IPS-NIHi7 (cell line): ENCODE measurements at regions not wholly inside any gene's neighbourhood (a gene's known extent, or its start where the extent isn't known, plus 50 kb on each side); places are given as distances from the start of the nearest gene placed in this dataset.

Experiments used
- DNase-seq: peaks from one replicate; pipeline ENCODE4 v3.0.0; 2012; ENCODE audit warnings: mixed read lengths; ENCODE audit errors: extremely low spot score

GRCh38 chr2:143954844-143955243 is 565.1 kb downstream of the ZEB2 start:
- DNase-seq = no peak

DNA sequence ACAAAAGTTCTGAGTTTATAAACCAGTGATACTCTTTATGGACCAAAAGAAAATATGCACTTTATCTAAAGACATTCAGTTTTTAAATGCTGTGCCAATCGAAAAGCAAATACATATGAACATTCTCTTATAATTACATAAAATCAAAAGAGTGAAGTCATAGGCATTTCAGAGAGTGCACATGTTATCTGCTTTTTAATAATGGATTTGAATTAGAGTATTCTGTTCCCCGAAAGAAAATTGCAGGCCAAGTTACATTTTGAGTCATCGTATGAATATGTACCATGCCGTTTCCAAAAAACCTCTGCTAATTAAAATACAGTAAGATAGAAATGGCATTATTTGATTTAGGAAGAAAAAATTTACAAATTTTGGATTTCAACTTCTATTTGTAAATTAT is 565.7 kb downstream of the ZEB2 start:
- no peak for DNase-seq

DNA sequence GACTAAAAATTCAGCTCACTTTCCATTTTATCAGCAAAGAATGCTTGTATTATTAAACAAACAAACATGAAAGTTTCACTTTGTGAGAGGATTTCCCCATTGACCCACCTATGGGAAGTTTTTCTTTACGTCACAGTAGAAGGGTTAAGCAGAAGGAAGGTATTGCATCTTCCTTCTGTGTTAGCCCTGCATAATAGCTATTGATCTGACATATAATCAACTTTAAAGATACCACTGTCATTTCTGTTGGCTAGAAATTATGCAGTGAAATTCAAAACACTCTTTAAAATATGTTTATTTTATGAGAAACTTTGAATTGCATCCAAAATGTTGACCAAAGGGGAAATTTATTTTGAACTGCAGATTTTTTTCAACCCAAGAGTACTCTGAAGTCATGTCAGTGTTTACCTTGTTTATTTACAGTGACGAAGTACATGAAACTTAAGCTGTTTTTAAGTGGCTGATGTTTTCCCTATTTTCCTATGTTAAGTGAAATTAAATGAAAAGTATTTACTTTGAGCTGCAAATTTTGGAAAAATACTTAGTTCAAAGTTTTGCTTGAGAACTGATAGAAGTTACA is 566.4 kb downstream of the ZEB2 start:
- no peak for DNase-seq

DNA sequence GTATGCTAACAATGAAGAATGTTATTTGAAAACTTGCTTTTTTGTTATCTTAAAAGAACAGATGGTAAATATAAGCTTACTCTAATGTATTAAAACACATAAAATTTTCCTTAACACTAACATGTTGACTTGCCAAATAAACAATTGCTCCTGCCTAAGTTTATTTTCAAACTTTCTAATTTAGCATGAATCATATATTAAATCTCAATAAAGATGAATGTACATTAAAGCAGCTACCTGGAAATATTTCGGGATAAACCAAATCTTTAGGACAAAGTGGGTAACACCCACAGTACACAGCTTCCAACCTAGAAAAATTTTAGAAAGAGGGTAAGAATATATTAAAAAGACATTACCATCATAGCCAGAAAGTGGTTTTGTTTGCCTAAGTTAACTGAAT is 567.4 kb downstream of the ZEB2 start:
- DNase-seq = no peak

DNA sequence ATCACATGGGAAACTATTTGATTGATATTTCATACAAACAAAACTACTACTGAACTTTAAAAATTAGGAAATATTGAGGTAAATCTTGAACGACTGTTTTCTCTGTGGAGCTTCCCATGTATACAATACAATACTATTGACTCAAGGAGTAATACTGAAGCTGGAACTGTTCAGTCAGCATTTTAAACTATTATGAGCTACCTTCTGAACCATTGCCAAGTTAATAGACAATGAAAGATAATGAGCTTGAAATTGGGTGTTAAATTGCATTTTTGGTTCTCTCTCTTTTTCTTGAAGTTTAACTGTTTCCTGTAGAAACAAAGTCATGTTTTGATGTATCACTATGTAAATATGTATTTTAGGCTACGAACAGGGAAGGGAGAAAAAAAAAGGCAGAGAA is 569.2 kb downstream of the ZEB2 start:
- DNase-seq = no peak

GRCh38 chr2:143949121-143949848 is 570.6 kb downstream of the ZEB2 start:
- DNase-seq = no peak

DNA sequence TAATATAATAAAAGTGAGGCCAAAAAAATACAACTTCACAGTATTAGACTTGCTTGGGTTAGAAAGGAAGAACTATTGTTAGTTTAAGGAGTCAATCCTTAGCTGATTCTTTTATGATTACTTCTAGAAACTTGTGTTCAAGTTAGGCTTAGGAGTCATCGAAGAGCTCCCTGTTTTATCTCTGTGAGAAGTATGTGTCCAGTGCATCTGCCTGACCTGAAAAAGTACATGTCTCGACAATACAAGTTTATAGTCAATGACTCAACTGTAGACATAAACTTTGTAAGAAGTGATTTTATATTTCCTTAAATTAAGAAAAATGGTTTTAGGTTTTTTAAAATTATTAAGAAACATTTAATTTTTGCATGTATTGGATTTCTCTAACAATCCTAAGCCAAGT is 571.2 kb downstream of the ZEB2 start:
- DNase-seq = no peak

GRCh38 chr2:143946436-143947391 is 573.2 kb downstream of the ZEB2 start:
- no peak for DNase-seq

DNA sequence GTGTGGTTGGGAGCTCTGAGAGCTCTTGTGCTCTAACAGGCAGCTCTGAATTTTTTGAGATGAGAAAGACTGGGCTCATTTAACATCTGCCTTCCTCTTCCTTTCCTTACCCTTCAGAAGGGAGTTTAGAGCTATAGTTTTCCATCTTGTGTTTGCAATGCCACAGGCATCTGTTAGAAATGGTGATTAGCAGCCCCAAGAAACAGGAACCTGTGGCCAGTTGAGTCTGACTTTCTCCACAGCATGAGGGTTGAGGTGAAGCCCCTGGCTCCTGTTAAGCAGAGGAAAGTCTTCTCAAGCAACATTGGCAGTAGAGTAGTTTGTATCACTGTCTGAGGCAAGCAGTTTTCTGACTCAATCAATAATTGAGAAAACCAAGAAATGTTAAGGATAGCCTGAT is 577.4 kb downstream of the ZEB2 start:
- DNase-seq = no peak

DNA sequence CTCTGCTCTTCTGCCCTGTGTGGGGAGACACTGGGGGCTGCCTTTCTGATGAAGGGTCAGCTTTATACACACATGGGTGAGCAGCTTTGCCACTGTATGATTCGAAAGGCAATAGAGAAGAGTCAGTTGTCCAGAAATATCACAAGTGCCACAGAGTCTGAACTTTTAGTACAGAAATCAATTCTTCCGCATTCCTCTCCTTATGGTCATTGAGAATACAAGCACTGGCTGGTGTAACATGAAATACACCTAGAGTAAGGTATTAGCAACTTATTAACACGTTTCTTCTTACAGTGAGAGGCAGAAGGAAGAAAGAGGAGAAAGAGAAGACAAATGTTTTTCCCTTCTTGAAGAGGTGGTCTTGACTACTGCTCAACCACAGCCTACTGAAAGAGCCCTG is 579.2 kb downstream of the ZEB2 start:
- DNase-seq = no peak

DNA sequence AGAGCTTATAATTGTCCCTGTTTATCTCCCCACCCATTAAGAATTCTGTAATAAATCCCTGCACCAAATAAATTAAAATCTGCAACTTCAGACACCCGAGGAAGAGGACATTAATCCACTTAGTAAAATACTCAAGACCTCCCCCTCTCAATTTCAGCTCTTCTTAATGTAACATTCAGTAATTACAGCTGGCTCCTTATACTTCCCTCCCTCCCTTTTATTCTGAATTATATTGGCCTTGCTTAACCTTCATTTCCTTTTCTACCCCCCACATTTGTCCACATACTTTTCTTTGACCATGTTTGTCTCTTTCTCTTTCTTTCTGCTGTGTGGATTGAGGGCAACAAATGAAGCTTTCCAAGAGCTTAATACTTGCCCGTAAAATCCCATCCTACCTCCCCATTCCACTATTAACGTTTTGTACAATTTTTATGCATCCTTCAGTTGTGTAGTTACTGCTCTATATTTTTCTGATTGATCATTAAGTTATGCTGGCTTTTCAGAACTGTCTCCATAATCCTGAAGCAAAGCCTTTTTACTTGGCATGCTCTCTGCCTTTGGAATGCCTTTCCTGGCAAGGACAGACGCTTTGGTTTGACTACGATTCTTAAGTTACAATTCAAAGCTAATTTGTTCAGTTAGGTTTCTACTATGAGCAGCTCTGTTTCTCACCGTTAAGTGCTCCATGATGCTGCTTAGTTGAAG is 580.1 kb downstream of the ZEB2 start:
- no peak for DNase-seq

DNA sequence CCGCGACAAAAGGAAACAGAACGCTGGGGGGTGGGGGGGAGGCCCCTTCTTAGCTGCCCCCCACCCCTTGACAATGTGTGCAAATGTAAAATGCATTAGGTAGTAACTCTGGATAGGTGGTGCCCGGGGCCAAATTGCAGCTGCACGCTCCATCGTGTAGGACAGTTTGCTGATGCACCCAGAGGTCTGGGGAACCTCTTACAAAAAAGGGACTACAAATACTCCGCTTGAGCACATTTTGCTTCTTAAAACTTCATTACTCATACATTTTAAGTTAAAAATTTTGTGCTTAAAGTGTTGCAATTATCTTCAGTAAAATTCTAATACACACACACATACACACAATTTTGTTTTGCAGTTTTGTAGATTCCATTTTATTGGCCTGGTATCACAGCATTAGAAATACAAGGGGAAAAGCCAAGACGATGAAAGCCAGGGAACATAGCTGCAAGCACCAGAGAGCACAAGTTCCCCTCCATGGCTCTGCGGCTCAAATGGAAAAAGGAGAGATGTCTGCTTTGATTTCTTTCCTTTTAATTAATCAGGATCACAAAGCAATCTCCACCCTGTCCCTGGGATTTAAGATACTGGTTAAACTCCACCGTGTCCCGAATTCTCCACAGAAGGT is 582.1 kb downstream of the ZEB2 start:
- no peak for DNase-seq

GRCh38 chr2:143936848-143937722 is 582.8 kb downstream of the ZEB2 start:
- DNase-seq = peak; percentile 68

DNA sequence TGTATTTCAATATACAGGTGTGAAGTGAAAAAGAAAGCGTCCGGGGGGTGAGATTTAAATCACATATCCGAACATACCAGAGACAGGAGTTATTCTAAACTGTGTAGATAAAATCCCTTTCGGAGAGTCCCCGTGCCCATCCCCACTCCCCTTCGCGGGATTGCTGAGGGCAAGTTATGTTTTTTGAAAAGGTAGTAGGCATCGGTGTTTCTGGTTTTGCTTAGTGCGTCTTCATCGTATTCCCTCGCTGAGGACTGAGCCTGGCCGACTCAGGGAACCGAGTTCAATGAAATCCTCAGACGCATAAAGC is 583.4 kb downstream of the ZEB2 start:
- no peak for DNase-seq

- no peak for DNase-seq
These were observed 584.5 kb downstream of the ZEB2 start for GRCh38 chr2:143935482-143935752.

GRCh38 chr2:143934626-143935481 is 585.1 kb downstream of the ZEB2 start:
- DNase-seq = no peak

DNA sequence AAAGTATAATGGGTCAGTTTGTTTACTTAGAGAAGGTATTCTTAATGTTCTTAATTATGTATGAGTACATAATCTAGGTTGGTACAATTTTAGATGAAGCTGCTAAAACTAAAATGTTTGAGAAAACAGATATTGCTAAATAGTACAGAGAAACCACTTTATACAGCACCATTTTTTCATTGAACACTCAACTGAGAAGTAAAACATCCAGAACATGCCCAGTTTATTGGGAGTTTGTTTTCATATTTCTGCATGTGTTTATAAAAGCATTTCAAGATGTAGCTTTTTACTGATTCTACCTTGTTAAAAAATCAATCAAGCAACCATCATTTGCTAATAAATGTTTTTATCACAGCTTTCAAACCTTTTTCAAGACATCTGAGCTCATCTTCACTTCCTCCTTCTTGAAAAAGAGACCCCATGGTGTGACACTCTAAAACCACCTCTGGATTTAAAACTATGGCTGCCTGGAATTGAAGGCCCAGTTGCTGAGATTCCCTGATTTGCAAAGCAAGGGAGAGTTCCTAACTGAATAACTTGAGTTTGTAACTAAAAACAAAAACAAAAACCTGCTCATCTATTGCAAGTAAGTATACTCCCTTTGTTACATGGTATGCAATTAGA is 585.9 kb downstream of the ZEB2 start:
- DNase-seq = no peak

GRCh38 chr2:143930891-143931290 is 589.0 kb downstream of the ZEB2 start:
- no peak for DNase-seq

DNA sequence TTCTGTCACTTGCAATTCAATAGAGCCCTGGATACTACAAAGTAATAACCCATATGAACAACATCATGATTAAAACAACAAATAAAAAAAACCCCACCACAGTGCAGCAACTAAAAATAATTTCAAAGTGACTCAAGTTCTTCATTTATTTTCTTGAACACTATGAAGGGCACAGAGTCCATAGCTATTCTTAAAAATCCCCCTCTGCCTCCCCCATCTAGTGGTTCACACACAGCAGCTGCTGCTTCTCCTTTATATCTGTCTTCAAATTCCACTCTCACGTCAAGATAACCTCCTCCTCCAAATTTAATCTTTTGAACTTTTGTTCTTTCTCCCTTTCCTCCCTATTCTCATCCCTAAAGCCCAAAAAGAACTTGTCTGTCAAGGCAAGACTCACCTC is 591.3 kb downstream of the ZEB2 start:
- DNase-seq = no peak

- DNase-seq = no peak
These were observed 591.7 kb downstream of the ZEB2 start for GRCh38 chr2:143928184-143928583.
